ENCODE measurements at regions not wholly inside any gene's neighbourhood (a gene's known extent, or its start where the extent isn't known, plus 50 kb on each side); places are given as distances from the start of the nearest gene placed in this dataset.

- TF ChIP-seq, protein P1, sequence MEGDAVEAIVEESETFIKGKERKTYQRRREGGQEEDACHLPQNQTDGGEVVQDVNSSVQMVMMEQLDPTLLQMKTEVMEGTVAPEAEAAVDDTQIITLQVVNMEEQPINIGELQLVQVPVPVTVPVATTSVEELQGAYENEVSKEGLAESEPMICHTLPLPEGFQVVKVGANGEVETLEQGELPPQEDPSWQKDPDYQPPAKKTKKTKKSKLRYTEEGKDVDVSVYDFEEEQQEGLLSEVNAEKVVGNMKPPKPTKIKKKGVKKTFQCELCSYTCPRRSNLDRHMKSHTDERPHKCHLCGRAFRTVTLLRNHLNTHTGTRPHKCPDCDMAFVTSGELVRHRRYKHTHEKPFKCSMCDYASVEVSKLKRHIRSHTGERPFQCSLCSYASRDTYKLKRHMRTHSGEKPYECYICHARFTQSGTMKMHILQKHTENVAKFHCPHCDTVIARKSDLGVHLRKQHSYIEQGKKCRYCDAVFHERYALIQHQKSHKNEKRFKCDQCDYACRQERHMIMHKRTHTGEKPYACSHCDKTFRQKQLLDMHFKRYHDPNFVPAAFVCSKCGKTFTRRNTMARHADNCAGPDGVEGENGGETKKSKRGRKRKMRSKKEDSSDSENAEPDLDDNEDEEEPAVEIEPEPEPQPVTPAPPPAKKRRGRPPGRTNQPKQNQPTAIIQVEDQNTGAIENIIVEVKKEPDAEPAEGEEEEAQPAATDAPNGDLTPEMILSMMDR (optimal IDR thresholded peaks at IDR 0.05 in 1 of 3, IDR thresholded peaks at IDR 0.05 in 1 of 3, conservative IDR thresholded peaks at IDR 0.05 in 1 of 3; ENCODE audit: extremely low read depth in 1 of 3, insufficient read depth in 2 of 3, low read length in 3 of 3), result no peak
- no peak for TF ChIP-seq EZH2 (IDR thresholded peaks at IDR 0.05; ENCODE audit: low read length)
- H3K9me1 ChIP-seq (ENCODE audit: control insufficient read depth, extremely low read depth, insufficient read depth, low read length), result no peaks in the 10 kb centered on the region
- H3K4me1 ChIP-seq (ENCODE audit: control insufficient read depth, extremely low read depth, insufficient read depth, low read length), result no peaks in the 10 kb centered on the region
- dilution Hi-C loops (cut with MboI; ENCODE audit: extremely low pct_ligation_motif_present, low sequenced_read_pairs), result no loop called here
- DNase-seq (ENCODE audit: low read depth, low spot score), result no peak
- H3K27me3 ChIP-seq (ENCODE audit: control insufficient read depth, extremely low read depth, insufficient read depth, low read length), result no peaks in the 10 kb centered on the region
- H2AFZ ChIP-seq (ENCODE audit: control insufficient read depth, low read length), result no peak overlapping the region
- H4K20me1 ChIP-seq (ENCODE audit: control insufficient read depth, extremely low read depth, insufficient read depth, low read length), result no peaks in the 10 kb centered on the region
- no peaks in the 10 kb centered on the region for H3K9me3 ChIP-seq (ENCODE audit: control insufficient read depth, low read depth, low read length)
- no peak overlapping the region for H3K27ac ChIP-seq (ENCODE audit: control insufficient read depth, insufficient read depth, low read length)
- FAIRE-seq, result no peak
- no peak overlapping the region for H3K9ac ChIP-seq (ENCODE audit: control insufficient read depth, extremely low read depth, insufficient read depth, low read length)
- H3K79me2 ChIP-seq (ENCODE audit: control insufficient read depth, insufficient read depth, low read length), result no peaks in the 10 kb centered on the region
- H3K36me3 ChIP-seq (ENCODE audit: control insufficient read depth in 2 of 2, extremely low read depth in 1 of 2, insufficient read depth in 2 of 2, low read length in 2 of 2), result no peaks in the 10 kb centered on the region
- H3K4me3 ChIP-seq (ENCODE audit: control insufficient read depth in 2 of 3, extremely low read depth in 1 of 3, insufficient read depth in 2 of 3, low read depth in 1 of 3, low read length in 3 of 3), result no peak overlapping the region
- H3K4me2 ChIP-seq (ENCODE audit: control insufficient read depth, extremely low read depth, insufficient read depth, low read depth, low read length), result no peak overlapping the region
Observed at GRCh38 chr5:57931807-57932206, 449.2 kb upstream of the ACTBL2 start.

GRCh38 chr5:57931352-57931751, 448.7 kb upstream of the ACTBL2 start:
- no peaks in the 10 kb centered on the region for H3K9me3 ChIP-seq (ENCODE audit: control insufficient read depth, low read depth, low read length)
- dilution Hi-C loops (cut with MboI; ENCODE audit: extremely low pct_ligation_motif_present, low sequenced_read_pairs), result no loop called here
- H2AFZ ChIP-seq (ENCODE audit: control insufficient read depth, low read length), result no peak overlapping the region
- H3K27me3 ChIP-seq (ENCODE audit: control insufficient read depth, extremely low read depth, insufficient read depth, low read length), result no peaks in the 10 kb centered on the region
- no peak overlapping the region for H3K27ac ChIP-seq (ENCODE audit: control insufficient read depth, insufficient read depth, low read length)
- H3K4me3 ChIP-seq (ENCODE audit: control insufficient read depth in 2 of 3, extremely low read depth in 1 of 3, insufficient read depth in 2 of 3, low read depth in 1 of 3, low read length in 3 of 3), result no peak overlapping the region
- no peaks in the 10 kb centered on the region for H3K36me3 ChIP-seq (ENCODE audit: control insufficient read depth in 2 of 2, extremely low read depth in 1 of 2, insufficient read depth in 2 of 2, low read length in 2 of 2)
- no peak for DNase-seq (ENCODE audit: low read depth, low spot score)
- no peak overlapping the region for H3K9ac ChIP-seq (ENCODE audit: control insufficient read depth, extremely low read depth, insufficient read depth, low read length)
- FAIRE-seq, result peak; percentile 43
- H3K4me1 ChIP-seq (ENCODE audit: control insufficient read depth, extremely low read depth, insufficient read depth, low read length), result no peaks in the 10 kb centered on the region
- no peaks in the 10 kb centered on the region for H3K9me1 ChIP-seq (ENCODE audit: control insufficient read depth, extremely low read depth, insufficient read depth, low read length)
- no peaks in the 10 kb centered on the region for H4K20me1 ChIP-seq (ENCODE audit: control insufficient read depth, extremely low read depth, insufficient read depth, low read length)
- no peak overlapping the region for H3K4me2 ChIP-seq (ENCODE audit: control insufficient read depth, extremely low read depth, insufficient read depth, low read depth, low read length)
- TF ChIP-seq, protein P1 (optimal IDR thresholded peaks at IDR 0.05 in 1 of 3, IDR thresholded peaks at IDR 0.05 in 1 of 3, conservative IDR thresholded peaks at IDR 0.05 in 1 of 3; ENCODE audit: extremely low read depth in 1 of 3, insufficient read depth in 2 of 3, low read length in 3 of 3), result no peak
- TF ChIP-seq EZH2 (IDR thresholded peaks at IDR 0.05; ENCODE audit: low read length), result no peak
- no peaks in the 10 kb centered on the region for H3K79me2 ChIP-seq (ENCODE audit: control insufficient read depth, insufficient read depth, low read length)
